Calu3 (cell line): ENCODE measurements at regions not wholly inside any gene's neighbourhood (a gene's known extent, or its start where the extent isn't known, plus 50 kb on each side); places are given as distances from the start of the nearest gene placed in this dataset.

ENCODE experiments used
- BruUV-seq: library from RNA; stranded (reverse); fragments of 400-500 nt; replicated peaks from 2 replicates; lab custom pipeline; 2021; lab: Mats Ljungman, UMichigan
- CTCF ChIA-PET: fragments of 300-600 bp; sonication (Branson Sonifier 250); formaldehyde crosslinking; loops from one replicate; lab custom pipeline; 2022; ENCODE audit warnings: antibody characterized with exemption; lab: Charles Lee
- DNase-seq: peaks from one replicate; pipeline ENCODE4 v3.0.0; 2022
- H3K27ac Mint-ChIP-seq: one replicate; pipeline ENCODE4 v1.8.0; 2022; ENCODE audit warnings: mixed read lengths; ENCODE audit not compliant: unreplicated experiment
- H3K27me3 Mint-ChIP-seq: one replicate; pipeline ENCODE4 v1.8.0; 2022; ENCODE audit warnings: mixed read lengths; ENCODE audit not compliant: unreplicated experiment
- H3K36me3 Mint-ChIP-seq: one replicate; pipeline ENCODE4 v1.8.0; 2022; ENCODE audit warnings: mild to moderate bottlenecking, moderate library complexity, mixed read lengths; ENCODE audit not compliant: insufficient read depth, unreplicated experiment
- H3K4me1 Mint-ChIP-seq: one replicate; pipeline ENCODE4 v1.8.0; 2022; ENCODE audit warnings: mild to moderate bottlenecking, low read depth, mixed read lengths; ENCODE audit not compliant: unreplicated experiment
- H3K4me3 Mint-ChIP-seq: one replicate; pipeline ENCODE4 v1.8.0; 2022; ENCODE audit warnings: mild to moderate bottlenecking, low read depth, moderate library complexity, mixed read lengths; ENCODE audit not compliant: unreplicated experiment
- H3K9me3 Mint-ChIP-seq: one replicate; pipeline ENCODE4 v1.8.0; 2022; ENCODE audit warnings: low read depth, mixed read lengths; ENCODE audit not compliant: unreplicated experiment
- CTCF ChIP-seq: fragments of 200-600 bp; IDR thresholded peaks from one replicate; pipeline ENCODE4 v1.8.0; 2022; ENCODE audit warnings: antibody characterized with exemption; ENCODE audit not compliant: unreplicated experiment
- intact Hi-C: fragments of 100-400 bp; cut with micrococcal nuclease; formaldehyde crosslinking; loops from one replicate; pipeline ENCODE4 v1.10.0; 2022; ENCODE audit not compliant: unreplicated experiment

- Mint-ChIP-seq H3K9me3 (peaks cover 3% of the 10 kb centered on the region), H3K4me3 (no peak overlapping the region), H3K4me1 (no peaks in the 10 kb centered on the region), H3K36me3 (no peaks in the 10 kb centered on the region), H3K27ac (no peak overlapping the region), H3K27me3 (no peaks in the 10 kb centered on the region)
- BruUV-seq: no TSS peak
- CTCF ChIA-PET: interaction anchor here (0.7 kb wide), 1 partner anchor 617 kb away, joined by 5 read pairs; no protein-coding TSS in a partner anchor
- no peak for DNase-seq
- intact Hi-C loops: no loop called here
- no peak for TF ChIP-seq CTCF
Observed at GRCh38 chr4:20443015-20443805, 191.5 kb downstream of the SLIT2 start.

GRCh38 chr4:20444599-20445337 lies 193.1 kb downstream of the SLIT2 start:
- no peak for DNase-seq
- TF ChIP-seq CTCF: no peak
- BruUV-seq: no TSS peak
- intact Hi-C loops: no loop called here
- H3K27me3 Mint-ChIP-seq: no peaks in the 10 kb centered on the region
- H3K4me3 Mint-ChIP-seq: no peak overlapping the region
- H3K27ac Mint-ChIP-seq: no peak overlapping the region
- no peaks in the 10 kb centered on the region for H3K36me3 Mint-ChIP-seq
- CTCF ChIA-PET: no interaction called here
- H3K4me1 Mint-ChIP-seq: no peaks in the 10 kb centered on the region
- H3K9me3 Mint-ChIP-seq: peaks cover 3% of the 10 kb centered on the region

- H3K36me3 Mint-ChIP-seq: no peaks in the 10 kb centered on the region
- H3K9me3 Mint-ChIP-seq: peaks cover 3% of the 10 kb centered on the region
- no peak for DNase-seq
- no TSS peak for BruUV-seq
- CTCF ChIA-PET: no interaction called here
- no peaks in the 10 kb centered on the region for H3K27me3 Mint-ChIP-seq
- no peak for TF ChIP-seq CTCF
- H3K27ac Mint-ChIP-seq: no peak overlapping the region
- no peak overlapping the region for H3K4me3 Mint-ChIP-seq
- no peaks in the 10 kb centered on the region for H3K4me1 Mint-ChIP-seq
- intact Hi-C loops: no loop called here
Observed at GRCh38 chr4:20445933-20446723, 194.4 kb downstream of the SLIT2 start.

- peaks cover 1% of the 10 kb centered on the region for H3K4me1 Mint-ChIP-seq
- no peak overlapping the region for H3K4me3 Mint-ChIP-seq
- no TSS peak for BruUV-seq
- CTCF ChIA-PET: no interaction called here
- no peak for TF ChIP-seq CTCF
- peaks cover 3% of the 10 kb centered on the region for H3K9me3 Mint-ChIP-seq
- H3K27me3 Mint-ChIP-seq: no peaks in the 10 kb centered on the region
- no peak overlapping the region for H3K27ac Mint-ChIP-seq
- intact Hi-C loops: no loop called here
- no peaks in the 10 kb centered on the region for H3K36me3 Mint-ChIP-seq
- no peak for DNase-seq
Observed at GRCh38 chr4:20447103-20447502, 195.4 kb downstream of the SLIT2 start.
